ENCODE measurements at regions not wholly inside any gene's neighbourhood (a gene's known extent, or its start where the extent isn't known, plus 50 kb on each side); places are given as distances from the start of the nearest gene placed in this dataset.

- H3K4me1 ChIP-seq (ENCODE audit: control insufficient read depth in 1 of 2, low read depth in 2 of 2) = no peaks in the 10 kb centered on the region
- no peaks in the 10 kb centered on the region for H3K36me3 ChIP-seq
- no peaks in the 10 kb centered on the region for H3K27me3 ChIP-seq (replicated peaks; ENCODE audit: insufficient read depth)
- TF ChIP-seq CTCF (IDR thresholded peaks at IDR 0.05) = no peak
- no peak overlapping the region for H3K4me3 ChIP-seq
- no peak overlapping the region for H3K27ac ChIP-seq
- DNase-seq (ENCODE audit: low spot score) (no peak), ATAC-seq (ENCODE audit: insufficient number of reproducible peaks, low FRiP score, low read depth) (no peak)
- H3K9me3 ChIP-seq = peaks cover 26% of the 10 kb centered on the region
These were observed 1555.5 kb downstream of the UQCRFS1 start for GRCh38 chr19:27657271-27658051.

GRCh38 chr19:27654266-27654990 lies 1558.5 kb downstream of the UQCRFS1 start:
- no peak for TF ChIP-seq CTCF (IDR thresholded peaks at IDR 0.05)
- Histone ChIP-seq H3K4me1 (ENCODE audit: control insufficient read depth in 1 of 2, low read depth in 2 of 2) (no peaks in the 10 kb centered on the region), H3K4me3 (no peak overlapping the region), H3K27ac (no peak overlapping the region), H3K9me3 (peaks cover 32% of the 10 kb centered on the region), H3K27me3 (replicated peaks; ENCODE audit: insufficient read depth) (no peaks in the 10 kb centered on the region), H3K36me3 (no peaks in the 10 kb centered on the region)
- no peak for DNase-seq (ENCODE audit: low spot score)
- no peak for ATAC-seq (ENCODE audit: insufficient number of reproducible peaks, low FRiP score, low read depth)

GRCh38 chr19:27652796-27653195 lies 1560.2 kb downstream of the UQCRFS1 start:
- Histone ChIP-seq H3K9me3 (peaks cover 18% of the 10 kb centered on the region), H3K4me1 (ENCODE audit: control insufficient read depth in 1 of 2, low read depth in 2 of 2) (no peaks in the 10 kb centered on the region), H3K36me3 (no peaks in the 10 kb centered on the region), H3K27me3 (replicated peaks; ENCODE audit: insufficient read depth) (no peaks in the 10 kb centered on the region), H3K27ac (no peak overlapping the region), H3K4me3 (no peak overlapping the region)
- ATAC-seq (ENCODE audit: insufficient number of reproducible peaks, low FRiP score, low read depth) (no peak), DNase-seq (ENCODE audit: low spot score) (no peak)
- TF ChIP-seq CTCF (IDR thresholded peaks at IDR 0.05) = no peak

GRCh38 chr19:27652281-27652680 lies 1560.7 kb downstream of the UQCRFS1 start:
- TF ChIP-seq CTCF (IDR thresholded peaks at IDR 0.05) = no peak
- Histone ChIP-seq H3K9me3 (peaks cover 18% of the 10 kb centered on the region), H3K4me3 (no peak overlapping the region), H3K27ac (no peak overlapping the region), H3K4me1 (ENCODE audit: control insufficient read depth in 1 of 2, low read depth in 2 of 2) (no peaks in the 10 kb centered on the region), H3K27me3 (replicated peaks; ENCODE audit: insufficient read depth) (no peaks in the 10 kb centered on the region), H3K36me3 (no peaks in the 10 kb centered on the region)
- ATAC-seq (ENCODE audit: insufficient number of reproducible peaks, low FRiP score, low read depth) (no peak), DNase-seq (ENCODE audit: low spot score) (no peak)

GRCh38 chr19:27647423-27647822 lies 1565.5 kb downstream of the UQCRFS1 start:
- DNase-seq (ENCODE audit: low spot score) (no peak), ATAC-seq (ENCODE audit: insufficient number of reproducible peaks, low FRiP score, low read depth) (no peak)
- Histone ChIP-seq H3K36me3 (no peaks in the 10 kb centered on the region), H3K9me3 (peaks cover 7% of the 10 kb centered on the region), H3K4me3 (no peak overlapping the region), H3K27ac (no peak overlapping the region), H3K27me3 (replicated peaks; ENCODE audit: insufficient read depth) (no peaks in the 10 kb centered on the region), H3K4me1 (ENCODE audit: control insufficient read depth in 1 of 2, low read depth in 2 of 2) (no peaks in the 10 kb centered on the region)
- TF ChIP-seq CTCF (IDR thresholded peaks at IDR 0.05) = no peak
